ENCODE measurements at regions not wholly inside any gene's neighbourhood (a gene's known extent, or its start where the extent isn't known, plus 50 kb on each side); places are given as distances from the start of the nearest gene placed in this dataset.
"Not testable (repeated sequence)": the region's sequence is repeated elsewhere in the genome, so short reads cannot be mapped to it uniquely, and the experiment has no call there.

DNA sequence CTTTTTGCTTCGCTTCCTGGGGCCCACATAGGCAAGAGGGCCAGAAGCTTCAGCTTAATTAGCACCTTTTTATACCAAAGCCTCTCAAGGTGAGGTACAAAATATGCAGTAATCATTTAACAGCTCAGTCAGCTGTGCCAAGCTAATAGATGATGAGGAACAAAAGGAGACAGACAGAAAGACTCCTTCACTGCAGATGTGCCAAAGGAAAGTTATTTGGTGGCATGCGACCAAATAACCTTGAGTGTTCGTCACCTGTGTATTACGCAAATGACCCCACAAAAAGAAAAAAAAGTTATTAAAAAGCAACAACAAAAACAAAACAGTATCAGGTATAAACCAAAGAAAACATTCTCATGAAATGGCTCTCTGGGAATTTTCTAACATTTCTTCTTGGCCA, 325.8 kb upstream of the IGF1R start:
- DNase-seq = no peak

GRCh38 chr15:98324341-98324970, 323.9 kb upstream of the IGF1R start:
- no peak for DNase-seq

GRCh38 chr15:98326804-98327203, 321.5 kb upstream of the IGF1R start:
- DNase-seq = no peak

GRCh38 chr15:98330258-98330657, 318.1 kb upstream of the IGF1R start:
- no peak for DNase-seq

GRCh38 chr15:98330692-98331435, 317.5 kb upstream of the IGF1R start:
- no peak for DNase-seq

GRCh38 chr15:98331676-98332075, 316.7 kb upstream of the IGF1R start:
- no peak for DNase-seq

GRCh38 chr15:98333251-98333650, 315.1 kb upstream of the IGF1R start:
- DNase-seq = no peak

DNA sequence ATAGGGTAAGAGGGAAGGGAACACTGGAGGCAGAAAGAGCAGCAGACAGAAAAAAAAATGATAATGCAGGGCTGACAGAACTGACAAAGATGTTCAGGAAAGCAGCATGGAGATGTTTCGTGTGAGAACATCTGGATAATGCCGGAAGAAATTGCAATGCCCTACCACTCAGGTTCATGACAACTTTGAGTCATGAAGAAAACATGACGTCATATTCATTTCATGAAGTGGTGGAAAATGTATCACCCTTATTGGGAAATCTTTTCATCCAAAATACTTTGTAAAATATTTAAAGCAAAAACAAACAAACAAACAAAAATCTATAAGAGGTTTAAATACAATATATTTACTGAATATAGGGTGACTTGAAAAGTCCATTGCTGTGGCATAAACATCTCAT, 305.4 kb upstream of the IGF1R start:
- DNase-seq = no peak

GRCh38 chr15:98344591-98344990, 303.7 kb upstream of the IGF1R start:
- no peak for DNase-seq

DNA sequence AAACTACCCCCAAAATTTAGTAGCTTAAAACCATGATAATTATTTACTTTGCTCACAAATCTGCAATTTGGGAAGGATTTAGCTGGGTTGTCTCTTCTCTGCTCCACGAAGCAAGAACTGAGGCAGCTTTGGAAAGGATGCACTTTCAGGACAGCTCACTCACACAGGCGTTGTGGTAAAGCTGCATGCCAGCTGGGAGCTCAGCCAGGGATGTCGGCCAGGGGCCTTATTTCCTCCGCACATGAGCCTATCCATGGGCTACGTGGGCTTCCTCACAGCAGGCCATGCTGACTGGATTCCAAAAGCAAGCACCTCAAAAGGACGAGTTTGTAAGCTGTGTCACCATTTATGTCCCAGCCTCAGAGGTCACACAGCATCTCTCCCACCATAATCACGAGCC, 301.3 kb upstream of the IGF1R start:
- DNase-seq = no peak

GRCh38 chr15:98347866-98348265, 300.5 kb upstream of the IGF1R start:
- no peak for DNase-seq

GRCh38 chr15:98350276-98350675, 298.1 kb upstream of the IGF1R start:
- no peak for DNase-seq

DNA sequence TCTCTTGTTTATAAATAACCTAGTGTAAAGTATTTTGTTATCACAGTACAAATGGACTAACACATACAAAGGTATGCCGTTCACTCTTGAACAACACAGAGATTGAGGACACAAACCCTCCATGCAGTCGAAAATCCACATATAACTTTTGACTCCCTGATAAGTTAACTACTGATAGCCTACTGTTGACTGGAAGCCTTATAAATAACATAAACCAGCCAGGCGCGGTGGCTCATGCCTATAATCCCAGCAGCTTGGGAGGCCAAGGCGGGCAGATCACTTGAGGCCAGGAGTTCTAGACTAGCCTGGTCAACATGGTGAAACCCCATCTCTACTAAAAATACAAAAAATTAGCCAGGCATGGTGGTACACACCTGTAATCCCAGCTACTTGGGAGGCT, 290.1 kb upstream of the IGF1R start:
- DNase-seq = not testable (repeated sequence)

DNA sequence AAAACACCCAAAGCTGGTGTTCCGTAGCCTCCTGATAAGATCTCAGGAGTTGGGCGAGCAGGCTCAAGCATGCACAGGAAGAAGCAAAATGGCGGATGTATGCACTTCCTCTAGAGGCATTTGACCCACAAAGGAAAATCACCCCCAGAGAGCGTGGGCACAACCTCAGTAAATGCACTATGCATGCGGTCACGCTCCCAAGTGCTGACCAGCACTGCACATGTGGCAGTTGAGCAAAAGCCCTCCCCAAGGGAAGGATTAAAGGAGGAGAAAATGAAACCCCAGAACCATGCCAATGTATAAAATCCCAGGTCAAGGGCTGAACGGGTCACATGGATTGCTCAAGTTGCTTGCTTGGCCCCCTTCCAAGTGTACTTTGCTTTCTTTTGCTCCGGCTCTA, 289.4 kb upstream of the IGF1R start:
- DNase-seq = no peak

GRCh38 chr15:98363416-98363815, 284.9 kb upstream of the IGF1R start:
- DNase-seq = no peak

DNA sequence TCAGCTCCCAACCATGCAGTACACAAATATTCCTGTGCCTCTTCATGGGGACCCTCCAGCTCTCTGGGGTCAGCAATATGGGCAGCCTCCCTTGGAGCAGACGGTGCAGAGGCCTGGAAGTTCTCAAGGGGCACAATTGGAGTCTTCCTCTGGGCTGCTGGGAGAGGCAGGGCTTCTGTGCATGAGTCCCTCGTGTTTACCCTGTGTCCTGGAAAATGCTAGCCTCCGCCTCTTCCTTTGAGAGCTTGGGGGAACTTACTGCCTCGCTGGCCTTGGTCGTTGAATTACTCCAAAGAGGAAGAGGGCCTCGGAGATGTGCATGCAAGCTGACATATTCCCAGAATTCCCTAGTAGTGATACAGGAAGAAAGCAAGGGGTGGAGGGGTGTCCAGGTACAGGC, 284.4 kb upstream of the IGF1R start:
- DNase-seq = no peak

DNA sequence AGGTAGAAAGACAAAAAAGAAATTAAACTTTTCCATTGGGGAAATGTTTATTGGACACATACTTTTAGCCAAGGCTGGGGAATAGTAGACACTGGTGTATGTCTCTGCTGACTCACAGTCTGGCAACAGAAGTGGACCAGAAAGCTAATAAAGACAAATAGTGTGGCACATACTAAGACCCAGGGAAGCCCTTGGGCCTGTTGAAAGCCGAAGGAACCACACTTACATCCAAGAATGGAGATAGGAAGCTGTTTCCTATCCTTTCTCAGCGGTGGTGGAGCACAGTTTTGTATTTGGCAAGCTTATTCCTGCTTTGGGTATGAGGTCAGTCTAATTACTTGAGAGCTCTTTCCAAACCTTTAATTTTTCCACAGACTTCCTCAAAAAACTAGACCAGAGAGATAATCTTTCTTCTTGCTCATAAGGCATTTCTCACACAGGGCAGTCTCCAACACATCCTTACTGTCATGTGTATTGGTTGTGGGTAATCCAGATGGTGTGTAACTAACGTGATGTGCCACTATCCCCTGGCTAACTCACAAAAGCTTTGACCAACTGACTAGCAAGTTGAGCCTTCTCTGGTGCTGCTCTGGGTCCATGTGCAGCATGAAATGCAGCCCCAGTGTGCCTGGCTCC, 279.1 kb upstream of the IGF1R start:
- DNase-seq = no peak

- DNase-seq = peak in 21 of 56 donors; percentile 2 to 50 (median 16)
These were observed 272.6 kb upstream of the IGF1R start for GRCh38 chr15:98375513-98376340.

DNA sequence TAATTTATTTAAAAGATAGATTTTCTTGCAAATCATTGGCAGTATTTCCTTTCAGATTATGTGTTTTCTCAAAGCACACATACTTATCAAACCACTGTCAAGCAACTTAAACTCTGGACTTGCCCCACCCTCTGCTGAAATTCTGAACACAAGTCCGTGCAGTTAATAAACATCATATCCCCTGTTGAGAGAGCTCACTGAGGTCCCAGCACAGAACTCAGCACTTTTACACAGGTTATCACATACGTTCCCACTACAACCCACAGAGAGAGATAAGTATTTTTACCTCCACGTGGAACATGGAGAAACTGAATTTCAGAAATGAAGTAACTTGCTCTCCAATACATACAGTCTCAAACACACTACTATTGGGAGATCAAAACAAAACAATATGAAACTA, 267.6 kb upstream of the IGF1R start:
- no peak for DNase-seq

DNA sequence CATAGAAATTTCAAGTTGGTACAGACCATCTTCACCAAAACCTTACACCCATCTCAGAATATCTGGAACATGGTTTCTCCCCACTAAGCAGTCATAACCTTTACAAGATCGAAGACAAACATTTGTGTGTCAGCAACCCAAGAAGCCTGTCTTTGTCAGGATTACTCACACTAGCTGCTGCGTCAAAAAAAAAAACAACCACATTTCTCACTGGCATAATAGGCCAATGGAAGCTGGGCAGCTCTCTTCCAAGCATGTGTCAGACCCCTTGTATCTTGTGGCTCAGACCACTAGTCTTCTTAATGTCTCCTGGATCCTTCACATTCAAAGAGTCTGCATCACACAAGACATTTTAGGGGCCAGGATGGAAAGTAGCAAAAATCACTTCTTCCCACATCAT, 266.9 kb upstream of the IGF1R start:
- no peak for DNase-seq

DNA sequence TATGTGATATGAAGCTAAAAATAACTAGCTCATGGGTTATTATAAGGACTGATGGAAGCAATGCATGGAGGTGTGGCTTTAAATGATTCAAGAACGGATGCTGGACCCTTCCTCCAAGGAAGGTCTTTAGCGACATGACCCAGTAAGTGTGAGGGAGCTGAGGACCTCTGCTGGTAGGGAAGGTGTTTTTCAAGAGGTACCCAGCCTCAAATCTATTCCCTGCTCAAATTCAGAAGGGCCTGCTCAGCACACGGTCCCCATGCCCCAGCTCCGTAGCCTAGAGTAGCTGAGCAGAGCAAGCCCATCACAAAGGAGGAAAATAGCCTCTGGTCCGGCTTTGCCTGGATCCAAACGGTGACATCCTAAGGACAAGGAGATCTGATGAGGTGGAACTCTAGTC, 266.2 kb upstream of the IGF1R start:
- no peak for DNase-seq

DNA sequence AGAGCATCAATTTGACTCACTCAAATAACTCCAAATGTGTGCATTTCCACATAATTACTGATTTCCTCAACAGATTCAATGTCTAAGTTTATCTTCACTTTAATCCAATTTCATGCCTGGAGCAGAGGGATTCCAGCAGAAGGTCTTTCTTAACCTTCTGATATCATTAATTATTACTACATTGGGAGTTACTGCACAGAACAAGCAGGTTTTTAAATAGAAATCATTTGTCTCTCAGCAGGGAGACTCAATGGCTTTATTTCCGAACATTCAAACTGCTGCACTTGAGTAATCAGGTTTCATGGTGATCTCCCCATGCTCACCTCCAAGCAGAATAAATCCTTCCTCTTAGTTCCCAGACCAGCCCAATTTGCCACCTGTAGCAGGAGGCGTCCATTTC, 264.8 kb upstream of the IGF1R start:
- no peak for DNase-seq

Measured in amygdala (tissue), 56 donors.